ENCODE measurements at regions not wholly inside any gene's neighbourhood (a gene's known extent, or its start where the extent isn't known, plus 50 kb on each side); places are given as distances from the start of the nearest gene placed in this dataset.

- TF ChIP-seq TARDBP (IDR thresholded peaks at IDR 0.05) (no peak), SMAD4 (CRISPR knock-in tag; conservative IDR thresholded peaks at IDR 0.05) (no peak), RBFOX2 (IDR thresholded peaks at IDR 0.05; ENCODE audit: low read depth, low read length) (no peak), EZH2 (IDR thresholded peaks at IDR 0.05; ENCODE audit: borderline replicate concordance, low read depth, low read length) (no peak), POLR2A (conservative IDR thresholded peaks at IDR 0.05) (no peak), CTCF (IDR thresholded peaks at IDR 0.05 in 2 of 3, conservative IDR thresholded peaks at IDR 0.05 in 1 of 3; ENCODE audit: insufficient read depth in 2 of 3, low read depth in 1 of 3, low read length in 3 of 3) (no peak), MYC (IDR thresholded peaks at IDR 0.05; ENCODE audit: low read depth, low read length) (no peak), MYC (CRISPR knock-in tag; IDR thresholded peaks at IDR 0.05; ENCODE audit: borderline replicate concordance, low read depth) (no peak)
Observed at GRCh38 chr4:36919721-36920120, 324.8 kb upstream of the NWD2 start.
